ENCODE measurements at regions not wholly inside any gene's neighbourhood (a gene's known extent, or its start where the extent isn't known, plus 50 kb on each side); places are given as distances from the start of the nearest gene placed in this dataset.

- Histone ChIP-seq H3K36me3 (ENCODE audit: control insufficient read depth, insufficient read depth, low read length) (no peaks in the 10 kb centered on the region), H3K27me3 (replicated peaks; ENCODE audit: control insufficient read depth, insufficient read depth, low read length) (no peaks in the 10 kb centered on the region), H3K4me3 (replicated peaks; ENCODE audit: low read depth, low read length) (no peak overlapping the region)
- DNase-seq (ENCODE audit: extremely low read depth, insufficient read length): no peak
- TF ChIP-seq, protein P1, sequence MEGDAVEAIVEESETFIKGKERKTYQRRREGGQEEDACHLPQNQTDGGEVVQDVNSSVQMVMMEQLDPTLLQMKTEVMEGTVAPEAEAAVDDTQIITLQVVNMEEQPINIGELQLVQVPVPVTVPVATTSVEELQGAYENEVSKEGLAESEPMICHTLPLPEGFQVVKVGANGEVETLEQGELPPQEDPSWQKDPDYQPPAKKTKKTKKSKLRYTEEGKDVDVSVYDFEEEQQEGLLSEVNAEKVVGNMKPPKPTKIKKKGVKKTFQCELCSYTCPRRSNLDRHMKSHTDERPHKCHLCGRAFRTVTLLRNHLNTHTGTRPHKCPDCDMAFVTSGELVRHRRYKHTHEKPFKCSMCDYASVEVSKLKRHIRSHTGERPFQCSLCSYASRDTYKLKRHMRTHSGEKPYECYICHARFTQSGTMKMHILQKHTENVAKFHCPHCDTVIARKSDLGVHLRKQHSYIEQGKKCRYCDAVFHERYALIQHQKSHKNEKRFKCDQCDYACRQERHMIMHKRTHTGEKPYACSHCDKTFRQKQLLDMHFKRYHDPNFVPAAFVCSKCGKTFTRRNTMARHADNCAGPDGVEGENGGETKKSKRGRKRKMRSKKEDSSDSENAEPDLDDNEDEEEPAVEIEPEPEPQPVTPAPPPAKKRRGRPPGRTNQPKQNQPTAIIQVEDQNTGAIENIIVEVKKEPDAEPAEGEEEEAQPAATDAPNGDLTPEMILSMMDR (IDR thresholded peaks at IDR 0.05; ENCODE audit: insufficient read depth, low read length, poor library complexity, severe bottlenecking): no peak
Observed at GRCh38 chr6:103002282-103002681, 1608.8 kb downstream of the GRIK2 start.

DNA sequence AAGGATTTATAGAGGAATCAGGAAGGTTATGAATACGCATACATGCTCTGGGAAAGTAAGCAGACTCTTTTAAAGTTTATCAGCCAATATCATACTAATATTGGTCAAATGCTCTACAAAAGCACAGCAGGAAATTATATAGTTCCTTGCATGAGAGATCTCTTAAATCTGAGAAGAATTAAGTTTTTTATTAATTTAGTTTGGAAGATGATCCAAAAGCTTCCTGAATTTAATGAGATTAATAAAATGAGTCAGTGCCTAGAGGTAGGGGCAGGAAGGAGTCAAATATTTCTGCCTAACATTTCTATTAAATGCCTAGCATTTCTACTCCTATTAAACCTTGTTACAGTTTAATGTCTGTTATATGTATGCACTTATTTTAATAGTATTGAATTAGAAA, 1608.2 kb downstream of the GRIK2 start:
- Histone ChIP-seq H3K36me3 (ENCODE audit: control insufficient read depth, insufficient read depth, low read length) (no peaks in the 10 kb centered on the region), H3K27me3 (replicated peaks; ENCODE audit: control insufficient read depth, insufficient read depth, low read length) (no peaks in the 10 kb centered on the region), H3K4me3 (replicated peaks; ENCODE audit: low read depth, low read length) (no peak overlapping the region)
- DNase-seq (ENCODE audit: extremely low read depth, insufficient read length): no peak
- TF ChIP-seq, protein P1 (IDR thresholded peaks at IDR 0.05; ENCODE audit: insufficient read depth, low read length, poor library complexity, severe bottlenecking): no peak

GRCh38 chr6:103000688-103001087, 1607.2 kb downstream of the GRIK2 start:
- Histone ChIP-seq H3K4me3 (replicated peaks; ENCODE audit: low read depth, low read length) (no peak overlapping the region), H3K36me3 (ENCODE audit: control insufficient read depth, insufficient read depth, low read length) (no peaks in the 10 kb centered on the region), H3K27me3 (replicated peaks; ENCODE audit: control insufficient read depth, insufficient read depth, low read length) (no peaks in the 10 kb centered on the region)
- TF ChIP-seq, protein P1 (IDR thresholded peaks at IDR 0.05; ENCODE audit: insufficient read depth, low read length, poor library complexity, severe bottlenecking): no peak
- no peak for DNase-seq (ENCODE audit: extremely low read depth, insufficient read length)

- H3K36me3 ChIP-seq (ENCODE audit: control insufficient read depth, insufficient read depth, low read length): no peaks in the 10 kb centered on the region
- no peaks in the 10 kb centered on the region for H3K27me3 ChIP-seq (replicated peaks; ENCODE audit: control insufficient read depth, insufficient read depth, low read length)
- TF ChIP-seq, protein P1 (IDR thresholded peaks at IDR 0.05; ENCODE audit: insufficient read depth, low read length, poor library complexity, severe bottlenecking): no peak
- no peak for DNase-seq (ENCODE audit: extremely low read depth, insufficient read length)
- H3K4me3 ChIP-seq (replicated peaks; ENCODE audit: low read depth, low read length): no peak overlapping the region
Observed at GRCh38 chr6:102995491-102995890, 1602.0 kb downstream of the GRIK2 start.

GRCh38 chr6:102994866-102995265, 1601.4 kb downstream of the GRIK2 start:
- no peak for DNase-seq (ENCODE audit: extremely low read depth, insufficient read length)
- no peak overlapping the region for H3K4me3 ChIP-seq (replicated peaks; ENCODE audit: low read depth, low read length)
- no peaks in the 10 kb centered on the region for H3K36me3 ChIP-seq (ENCODE audit: control insufficient read depth, insufficient read depth, low read length)
- H3K27me3 ChIP-seq (replicated peaks; ENCODE audit: control insufficient read depth, insufficient read depth, low read length): no peaks in the 10 kb centered on the region
- TF ChIP-seq, protein P1 (IDR thresholded peaks at IDR 0.05; ENCODE audit: insufficient read depth, low read length, poor library complexity, severe bottlenecking): no peak

DNA sequence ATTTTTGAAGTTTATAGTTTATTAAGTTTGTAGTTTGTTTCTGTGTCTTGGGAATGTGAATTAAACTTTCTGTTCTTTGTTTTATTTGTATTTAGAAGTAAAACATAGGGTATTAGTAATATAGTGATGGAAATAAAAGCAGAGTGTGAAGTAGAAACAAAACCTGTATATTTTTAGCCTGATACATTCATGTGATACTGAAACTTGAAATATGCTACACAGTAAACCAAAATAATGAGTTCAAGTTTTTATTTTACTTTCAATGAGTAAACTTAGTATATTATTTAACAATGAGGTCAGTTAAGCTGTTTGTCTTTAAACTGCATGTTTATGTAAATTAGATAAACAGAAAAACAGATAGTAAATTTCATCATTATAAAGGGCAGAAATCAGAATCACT, 1592.6 kb downstream of the GRIK2 start:
- Histone ChIP-seq H3K36me3 (ENCODE audit: control insufficient read depth, insufficient read depth, low read length) (no peaks in the 10 kb centered on the region), H3K27me3 (replicated peaks; ENCODE audit: control insufficient read depth, insufficient read depth, low read length) (no peaks in the 10 kb centered on the region), H3K4me3 (replicated peaks; ENCODE audit: low read depth, low read length) (no peak overlapping the region)
- TF ChIP-seq, protein P1 (IDR thresholded peaks at IDR 0.05; ENCODE audit: insufficient read depth, low read length, poor library complexity, severe bottlenecking): no peak
- no peak for DNase-seq (ENCODE audit: extremely low read depth, insufficient read length)
